ENCODE measurements at regions not wholly inside any gene's neighbourhood (a gene's known extent, or its start where the extent isn't known, plus 50 kb on each side); places are given as distances from the start of the nearest gene placed in this dataset.

DNA sequence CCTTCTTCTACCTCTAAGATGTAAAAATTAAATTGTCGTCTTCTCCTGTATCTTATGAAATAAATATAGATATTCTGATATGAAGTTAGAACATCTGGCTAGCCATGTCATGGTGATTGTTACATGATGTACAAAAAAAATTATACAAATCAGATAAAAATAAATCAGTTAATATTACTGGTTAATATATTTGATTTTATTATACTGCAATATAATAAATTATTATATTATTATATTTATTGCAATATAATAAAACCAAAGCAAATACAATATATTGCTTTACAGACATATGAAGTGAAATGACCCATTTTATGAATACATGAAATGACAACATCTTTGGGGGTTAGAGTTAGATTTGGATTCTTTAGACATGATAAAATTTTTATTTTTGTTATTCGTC is 72.3 kb upstream of the NAALADL2 start:
- TF ChIP-seq, protein P1, sequence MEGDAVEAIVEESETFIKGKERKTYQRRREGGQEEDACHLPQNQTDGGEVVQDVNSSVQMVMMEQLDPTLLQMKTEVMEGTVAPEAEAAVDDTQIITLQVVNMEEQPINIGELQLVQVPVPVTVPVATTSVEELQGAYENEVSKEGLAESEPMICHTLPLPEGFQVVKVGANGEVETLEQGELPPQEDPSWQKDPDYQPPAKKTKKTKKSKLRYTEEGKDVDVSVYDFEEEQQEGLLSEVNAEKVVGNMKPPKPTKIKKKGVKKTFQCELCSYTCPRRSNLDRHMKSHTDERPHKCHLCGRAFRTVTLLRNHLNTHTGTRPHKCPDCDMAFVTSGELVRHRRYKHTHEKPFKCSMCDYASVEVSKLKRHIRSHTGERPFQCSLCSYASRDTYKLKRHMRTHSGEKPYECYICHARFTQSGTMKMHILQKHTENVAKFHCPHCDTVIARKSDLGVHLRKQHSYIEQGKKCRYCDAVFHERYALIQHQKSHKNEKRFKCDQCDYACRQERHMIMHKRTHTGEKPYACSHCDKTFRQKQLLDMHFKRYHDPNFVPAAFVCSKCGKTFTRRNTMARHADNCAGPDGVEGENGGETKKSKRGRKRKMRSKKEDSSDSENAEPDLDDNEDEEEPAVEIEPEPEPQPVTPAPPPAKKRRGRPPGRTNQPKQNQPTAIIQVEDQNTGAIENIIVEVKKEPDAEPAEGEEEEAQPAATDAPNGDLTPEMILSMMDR (conservative IDR thresholded peaks at IDR 0.05) = no peak
- no peak for TF ChIP-seq ZFX (IDR thresholded peaks at IDR 0.05)
- H3K27ac ChIP-seq = no peak overlapping the region

DNA sequence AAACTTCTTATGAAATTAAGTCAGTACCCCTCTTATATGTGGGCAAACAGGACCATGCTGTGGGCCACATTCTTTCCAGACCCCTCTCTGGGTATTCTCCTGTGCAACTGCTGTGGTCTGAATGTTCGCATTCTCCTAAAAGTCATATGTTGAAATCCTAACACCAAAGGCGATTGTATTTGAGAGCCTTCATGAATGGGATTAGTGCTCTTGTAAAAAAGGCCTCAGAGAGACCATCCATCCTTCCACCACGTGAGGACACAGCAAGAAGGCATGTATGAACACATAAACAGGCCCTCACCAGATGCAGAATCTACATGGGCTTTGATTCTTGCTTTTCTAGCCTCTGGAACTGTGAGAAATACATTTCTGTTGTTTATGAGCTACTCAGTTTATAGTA is 68.0 kb upstream of the NAALADL2 start:
- H3K27ac ChIP-seq = no peak overlapping the region
- TF ChIP-seq ZFX (IDR thresholded peaks at IDR 0.05) = no peak

DNA sequence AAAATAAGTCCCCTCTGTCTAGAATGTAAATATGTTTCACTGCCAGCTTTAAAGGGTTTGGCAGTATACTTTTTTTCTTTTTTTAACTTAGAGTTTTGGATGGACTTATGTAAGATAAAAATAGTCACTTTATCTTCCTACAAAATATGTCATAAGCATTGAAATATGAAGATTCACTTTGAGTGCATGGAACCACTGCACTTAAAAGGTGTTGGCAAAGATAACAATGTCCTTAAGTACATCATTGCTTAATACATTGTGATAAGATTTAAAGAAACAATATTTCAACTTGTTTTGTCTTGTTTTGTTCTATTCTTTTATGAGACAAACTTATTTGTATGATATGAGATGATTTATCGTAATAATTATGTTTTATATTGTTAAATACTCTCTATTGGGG is 66.3 kb upstream of the NAALADL2 start:
- no peak overlapping the region for H3K27ac ChIP-seq
- no peak for TF ChIP-seq ZFX (IDR thresholded peaks at IDR 0.05)
- TF ChIP-seq, protein P1 (conservative IDR thresholded peaks at IDR 0.05) = no peak
